T-helper 17 cell (primary cell): ENCODE measurements at regions not wholly inside any gene's neighbourhood (a gene's known extent, or its start where the extent isn't known, plus 50 kb on each side); places are given as distances from the start of the nearest gene placed in this dataset.
"Not testable (repeated sequence)": the region's sequence is repeated elsewhere in the genome, so short reads cannot be mapped to it uniquely, and the experiment has no call there.

Experiments
- ATAC-seq: fragments of 150-1000 bp; cut with Tn5 transposase; 2 replicates; pipeline ENCODE4 v1.10.0; 2021; ENCODE audit warnings: mild to moderate bottlenecking, moderate library complexity
- DNase-seq, 3 donors: peaks; one replicate each; pipeline versions ENCODE4 v3.0.0 to v3.0.0-alpha.2; 2020 to 2021
- H3K9me3 ChIP-seq: one replicate; pipeline ENCODE4 v1.7.0; 2013; ENCODE audit warnings: low read length, mild to moderate bottlenecking; ENCODE audit not compliant: control insufficient read depth, poor library complexity, severe bottlenecking
- H3K27ac Mint-ChIP-seq: one replicate; pipeline ENCODE4 v1.8.0; 2022; ENCODE audit warnings: mild to moderate bottlenecking, moderate library complexity, mixed read lengths
- H3K27me3 Mint-ChIP-seq: one replicate; pipeline ENCODE4 v1.8.0; 2022; ENCODE audit warnings: mixed read lengths
- H3K36me3 Mint-ChIP-seq: one replicate; pipeline ENCODE4 v1.8.0; 2022; ENCODE audit warnings: low read depth, mixed read lengths
- H3K4me1 Mint-ChIP-seq: one replicate; pipeline ENCODE4 v1.8.0; 2022; ENCODE audit warnings: mild to moderate bottlenecking, mixed read lengths
- H3K4me3 Mint-ChIP-seq: one replicate; pipeline ENCODE4 v1.8.0; 2022; ENCODE audit warnings: mild to moderate bottlenecking, moderate library complexity, mixed read lengths

- Mint-ChIP-seq H3K36me3 (peaks cover 6% of the 10 kb centered on the region), H3K27ac (no peak overlapping the region), H3K4me1 (peaks cover 24% of the 10 kb centered on the region), H3K4me3 (no peak overlapping the region), H3K27me3 (peaks cover 11% of the 10 kb centered on the region)
- DNase-seq, result no peak
- ATAC-seq, result no peak
- no peaks in the 10 kb centered on the region for H3K9me3 ChIP-seq
These were observed 144.1 kb upstream of the KCNJ18 start for GRCh38 chr17:21548236-21548635.

GRCh38 chr17:21549107-21549687, 143.1 kb upstream of the KCNJ18 start:
- no peaks in the 10 kb centered on the region for H3K9me3 ChIP-seq
- H3K4me1 Mint-ChIP-seq, result peaks cover 24% of the 10 kb centered on the region
- DNase-seq (no peak), ATAC-seq (no peak)
- peaks cover 6% of the 10 kb centered on the region for H3K36me3 Mint-ChIP-seq
- peak overlapping the region; percentile 86 for H3K4me3 Mint-ChIP-seq
- peaks cover 11% of the 10 kb centered on the region for H3K27me3 Mint-ChIP-seq
- H3K27ac Mint-ChIP-seq, result peak overlapping the region; percentile 74

- Mint-ChIP-seq H3K4me1 (peaks cover 24% of the 10 kb centered on the region), H3K27ac (peak overlapping the region; percentile 53), H3K27me3 (peaks cover 11% of the 10 kb centered on the region), H3K4me3 (peak overlapping the region; percentile 50)
- not testable (repeated sequence) for DNase-seq, H3K36me3 Mint-ChIP-seq, H3K9me3 ChIP-seq, ATAC-seq
These were observed 142.3 kb upstream of the KCNJ18 start for GRCh38 chr17:21550031-21550430.

- Mint-ChIP-seq H3K4me3 (peak overlapping the region; percentile 91), H3K4me1 (peaks cover 22% of the 10 kb centered on the region), H3K27me3 (peaks cover 11% of the 10 kb centered on the region), H3K27ac (peak overlapping the region; percentile 53), H3K36me3 (peaks cover 6% of the 10 kb centered on the region)
- peak; percentile 73 to 81 (median 77) for DNase-seq
- ATAC-seq, result peak; percentile 93
- H3K9me3 ChIP-seq, result no peaks in the 10 kb centered on the region
These were observed 141.0 kb upstream of the KCNJ18 start for GRCh38 chr17:21551081-21551881.

- not testable (repeated sequence) for H3K4me1 Mint-ChIP-seq, ATAC-seq, H3K4me3 Mint-ChIP-seq, DNase-seq, H3K36me3 Mint-ChIP-seq, H3K27ac Mint-ChIP-seq, H3K9me3 ChIP-seq
- H3K27me3 Mint-ChIP-seq, result peaks cover 11% of the 10 kb centered on the region
These were observed 133.4 kb upstream of the KCNJ18 start for GRCh38 chr17:21558921-21559320.

GRCh38 chr17:21564262-21564661, 128.1 kb upstream of the KCNJ18 start:
- no peak overlapping the region for H3K4me3 Mint-ChIP-seq
- no peak overlapping the region for H3K27ac Mint-ChIP-seq
- H3K36me3 Mint-ChIP-seq, result no peaks in the 10 kb centered on the region
- no peak for ATAC-seq
- no peaks in the 10 kb centered on the region for H3K4me1 Mint-ChIP-seq
- no peak for DNase-seq
- no peaks in the 10 kb centered on the region for H3K9me3 ChIP-seq
- H3K27me3 Mint-ChIP-seq, result peaks cover 43% of the 10 kb centered on the region

- H3K9me3 ChIP-seq, H3K27ac Mint-ChIP-seq, H3K4me1 Mint-ChIP-seq, H3K36me3 Mint-ChIP-seq, ATAC-seq, DNase-seq, H3K4me3 Mint-ChIP-seq: not testable (repeated sequence)
- peaks cover 43% of the 10 kb centered on the region for H3K27me3 Mint-ChIP-seq
These were observed 127.6 kb upstream of the KCNJ18 start for GRCh38 chr17:21564757-21565156.

GRCh38 chr17:21570427-21570826, 121.9 kb upstream of the KCNJ18 start:
- not testable (repeated sequence) for H3K4me1 Mint-ChIP-seq, H3K27ac Mint-ChIP-seq, ATAC-seq, H3K36me3 Mint-ChIP-seq, H3K9me3 ChIP-seq, DNase-seq, H3K4me3 Mint-ChIP-seq
- peaks cover 23% of the 10 kb centered on the region for H3K27me3 Mint-ChIP-seq

- not testable (repeated sequence) for H3K27ac Mint-ChIP-seq, DNase-seq, H3K9me3 ChIP-seq, H3K4me3 Mint-ChIP-seq, H3K4me1 Mint-ChIP-seq, ATAC-seq, H3K36me3 Mint-ChIP-seq
- H3K27me3 Mint-ChIP-seq, result peaks cover 12% of the 10 kb centered on the region
These were observed 120.2 kb upstream of the KCNJ18 start for GRCh38 chr17:21572148-21572547.

- not testable (repeated sequence) for H3K9me3 ChIP-seq, H3K36me3 Mint-ChIP-seq, H3K27me3 Mint-ChIP-seq, ATAC-seq, DNase-seq, H3K4me1 Mint-ChIP-seq
- Mint-ChIP-seq H3K27ac (peak overlapping the region; percentile 4), H3K4me3 (peak overlapping the region; percentile 70)
These were observed 118.9 kb upstream of the KCNJ18 start for GRCh38 chr17:21573271-21573960.

- H3K4me1 Mint-ChIP-seq, result peaks cover 8% of the 10 kb centered on the region
- H3K36me3 Mint-ChIP-seq, result peaks cover 2% of the 10 kb centered on the region
- H3K27me3 Mint-ChIP-seq, result peaks cover 5% of the 10 kb centered on the region
- no peaks in the 10 kb centered on the region for H3K9me3 ChIP-seq
- no peak for DNase-seq
- H3K27ac Mint-ChIP-seq, result peak overlapping the region; percentile 4
- ATAC-seq, result peak; percentile 79
- H3K4me3 Mint-ChIP-seq, result peak overlapping the region; percentile 70
These were observed 118.2 kb upstream of the KCNJ18 start for GRCh38 chr17:21573961-21574610.

- H3K27ac Mint-ChIP-seq, H3K36me3 Mint-ChIP-seq, H3K27me3 Mint-ChIP-seq, H3K4me1 Mint-ChIP-seq, H3K9me3 ChIP-seq, DNase-seq, ATAC-seq: not testable (repeated sequence)
- H3K4me3 Mint-ChIP-seq, result peak overlapping the region; percentile 70
These were observed 117.6 kb upstream of the KCNJ18 start for GRCh38 chr17:21574611-21575255.

GRCh38 chr17:21578783-21579182, 113.5 kb upstream of the KCNJ18 start:
- H3K27me3 Mint-ChIP-seq, ATAC-seq, H3K4me3 Mint-ChIP-seq, H3K27ac Mint-ChIP-seq, H3K4me1 Mint-ChIP-seq, H3K36me3 Mint-ChIP-seq, DNase-seq, H3K9me3 ChIP-seq: not testable (repeated sequence)
